H9 (cell line): ENCODE measurements at regions not wholly inside any gene's neighbourhood (a gene's known extent, or its start where the extent isn't known, plus 50 kb on each side); places are given as distances from the start of the nearest gene placed in this dataset.

Source experiments
- DNase-seq: peaks from one replicate; pipeline ENCODE4 v3.0.0-alpha.2; 2017
- H2AFZ ChIP-seq: one replicate; pipeline ENCODE4 v1.6.1; 2013; ENCODE audit warnings: mild to moderate bottlenecking, low read length, control low read depth, moderate library complexity
- H2AK5ac ChIP-seq: 2 replicates; pipeline ENCODE4 v1.6.1; 2013; ENCODE audit warnings: low read length, control low read depth, mixed read lengths; ENCODE audit not compliant: insufficient read length
- H2BK120ac ChIP-seq: one replicate; pipeline ENCODE4 v1.6.1; 2013; ENCODE audit warnings: low read depth, mild to moderate bottlenecking, low read length, control low read depth, inconsistent platforms; ENCODE audit not compliant: poor library complexity, severe bottlenecking
- H2BK12ac ChIP-seq: 2 replicates; pipeline ENCODE4 v1.6.1; 2013; ENCODE audit warnings: low read length, control low read depth, mixed read lengths, low read depth; ENCODE audit not compliant: insufficient read length
- H2BK15ac ChIP-seq: 2 replicates; pipeline ENCODE4 v1.6.1; 2013; ENCODE audit warnings: low read depth, low read length, control low read depth
- H2BK20ac ChIP-seq: one replicate; pipeline ENCODE4 v1.6.1; 2013; ENCODE audit warnings: low read depth, mild to moderate bottlenecking, low read length, control low read depth, inconsistent platforms; ENCODE audit not compliant: poor library complexity, severe bottlenecking
- H2BK5ac ChIP-seq: 2 replicates; pipeline ENCODE4 v1.6.1; 2013; ENCODE audit warnings: low read length, control low read depth, mixed read lengths; ENCODE audit not compliant: insufficient read length
- H3K14ac ChIP-seq: 2 replicates; pipeline ENCODE4 v1.6.1; 2013; ENCODE audit warnings: low read length, control low read depth; ENCODE audit not compliant: insufficient read depth
- H3K18ac ChIP-seq: 2 replicates; pipeline ENCODE4 v1.6.1; 2013; ENCODE audit warnings: low read depth, mild to moderate bottlenecking, mixed read lengths, low read length, control low read depth; ENCODE audit not compliant: insufficient read length
- H3K23ac ChIP-seq: 2 replicates; pipeline ENCODE4 v1.6.1; 2013; ENCODE audit warnings: low read length, control low read depth, mixed read lengths, low read depth; ENCODE audit not compliant: insufficient read length
- H3K23me2 ChIP-seq: 2 replicates; pipeline ENCODE4 v1.6.1; 2013; ENCODE audit warnings: low read depth, mild to moderate bottlenecking, mixed read lengths, low read length, control low read depth; ENCODE audit not compliant: insufficient read length, poor library complexity, severe bottlenecking
- H3K27ac ChIP-seq: 2 replicates; pipeline ENCODE4 v1.5.1; 2013; ENCODE audit warnings: low read length, control low read depth, mixed read lengths, low read depth; ENCODE audit not compliant: insufficient read length
- H3K27me3 ChIP-seq: 2 replicates; pipeline ENCODE4 v1.6.1; 2013; ENCODE audit warnings: low read length, control low read depth, inconsistent platforms; ENCODE audit not compliant: insufficient read depth
- H3K4ac ChIP-seq: 2 replicates; pipeline ENCODE4 v1.6.1; 2013; ENCODE audit warnings: low read depth, mild to moderate bottlenecking, control low read depth, inconsistent platforms, low read length, moderate library complexity
- H3K4me1 ChIP-seq: 2 replicates; pipeline ENCODE4 v1.6.1; 2013; ENCODE audit warnings: low read length, control low read depth, inconsistent platforms; ENCODE audit not compliant: insufficient read depth
- H3K4me2 ChIP-seq: 2 replicates; pipeline ENCODE4 v1.6.1; 2013; ENCODE audit warnings: low read length, control low read depth, mixed read lengths; ENCODE audit not compliant: insufficient read length, insufficient read depth
- H3K56ac ChIP-seq: 2 replicates; pipeline ENCODE4 v1.6.1; 2013; ENCODE audit warnings: low read depth, mild to moderate bottlenecking, mixed read lengths, low read length, control low read depth; ENCODE audit not compliant: insufficient read length
- H3K79me1 ChIP-seq: 2 replicates; pipeline ENCODE4 v1.6.1; 2013; ENCODE audit warnings: low read depth, mild to moderate bottlenecking, moderate library complexity, low read length, control low read depth, inconsistent platforms; ENCODE audit not compliant: insufficient read depth, poor library complexity, severe bottlenecking
- H3K79me2 ChIP-seq: 2 replicates; pipeline ENCODE4 v1.6.1; 2013; ENCODE audit warnings: low read length, control low read depth, inconsistent platforms; ENCODE audit not compliant: insufficient read depth
- H3K9ac ChIP-seq: 2 replicates; pipeline ENCODE4 v1.6.1; 2013; ENCODE audit warnings: low read length, control low read depth, mixed read lengths; ENCODE audit not compliant: insufficient read length; ENCODE audit errors: extremely low read depth
- H3K9me3 ChIP-seq: one replicate; pipeline ENCODE4 v1.6.1; 2013; ENCODE audit warnings: low read depth, low read length, inconsistent platforms; ENCODE audit not compliant: control insufficient read depth
- H3T11ph ChIP-seq: one replicate; pipeline ENCODE4 v1.6.1; 2013; ENCODE audit warnings: mild to moderate bottlenecking, low read length, control low read depth, inconsistent platforms
- H4K20me1 ChIP-seq: one replicate; pipeline ENCODE4 v1.6.1; 2013; ENCODE audit not compliant: control insufficient read depth, insufficient read length, insufficient read depth
- H4K5ac ChIP-seq: 2 replicates; pipeline ENCODE4 v1.6.1; 2013; ENCODE audit warnings: low read depth, mild to moderate bottlenecking, mixed read lengths, low read length, control low read depth; ENCODE audit not compliant: insufficient read length
- H4K8ac ChIP-seq: replicated peaks from 2 replicates; pipeline ENCODE4 v1.6.1; 2013; ENCODE audit warnings: low read length, control low read depth, mixed read lengths, low read depth; ENCODE audit not compliant: insufficient read length
- H4K91ac ChIP-seq: 2 replicates; pipeline ENCODE4 v1.6.1; 2013; ENCODE audit warnings: low read depth, mild to moderate bottlenecking, moderate library complexity, mixed read lengths, low read length, control low read depth; ENCODE audit not compliant: insufficient read length
- H3K27ac Mint-ChIP-seq, 3 experiments: 2 replicates in 2 of 3; 3 replicates in 1 of 3; pipeline ENCODE4 v1.8.0; 2020 to 2021; ENCODE audit warnings: mixed read lengths in 3 of 3, mild to moderate bottlenecking in 1 of 3, moderate library complexity in 1 of 3
- H3K27me3 Mint-ChIP-seq: 2 replicates; pipeline ENCODE4 v1.8.0; 2021; ENCODE audit warnings: low read depth, mild to moderate bottlenecking, moderate library complexity, mixed read lengths
- H3K36me3 Mint-ChIP-seq, 3 experiments: 2 replicates in 2 of 3; 3 replicates in 1 of 3; pipeline ENCODE4 v1.8.0; 2020 to 2021; ENCODE audit warnings: low read depth in 3 of 3, mixed read lengths in 3 of 3; ENCODE audit not compliant: insufficient read depth in 1 of 3
- H3K4me1 Mint-ChIP-seq, 2 experiments: 2 replicates each; pipeline ENCODE4 v1.8.0; 2020; ENCODE audit warnings: mixed read lengths in 2 of 2
- H3K4me3 Mint-ChIP-seq, 2 experiments: 2 replicates in 1 of 2; 3 replicates in 1 of 2; pipeline ENCODE4 v1.8.0; 2020 to 2021; ENCODE audit warnings: mild to moderate bottlenecking in 2 of 2, mixed read lengths in 2 of 2, moderate library complexity in 1 of 2
- H3K9me3 Mint-ChIP-seq, 2 experiments: 2 replicates in 1 of 2; 3 replicates in 1 of 2; pipeline ENCODE4 v1.8.0; 2020; ENCODE audit warnings: mild to moderate bottlenecking in 2 of 2, mixed read lengths in 2 of 2, moderate library complexity in 1 of 2
- WGBS: extraction: QIAGEN DNeasy Blood & Tissue Kit; methylation state at CpG from one replicate; pipeline ENCODE4 v1.1.7; 2013; ENCODE audit warnings: missing lambda C conversion rate, low lambda C conversion rate, mixed read lengths; ENCODE audit not compliant: insufficient read length; ENCODE audit errors: extremely low coverage; 5-methylcytosine and 5-hydroxymethylcytosine counted together
- TF ChIP-seq, protein P1 (sequence below): fragments of 200-600 bp; sonication (generic); conservative IDR thresholded peaks from 3 replicates; pipeline ENCODE4 v1.8.0; 2021; ENCODE audit warnings: antibody characterized with exemption, mild to moderate bottlenecking

DNA sequence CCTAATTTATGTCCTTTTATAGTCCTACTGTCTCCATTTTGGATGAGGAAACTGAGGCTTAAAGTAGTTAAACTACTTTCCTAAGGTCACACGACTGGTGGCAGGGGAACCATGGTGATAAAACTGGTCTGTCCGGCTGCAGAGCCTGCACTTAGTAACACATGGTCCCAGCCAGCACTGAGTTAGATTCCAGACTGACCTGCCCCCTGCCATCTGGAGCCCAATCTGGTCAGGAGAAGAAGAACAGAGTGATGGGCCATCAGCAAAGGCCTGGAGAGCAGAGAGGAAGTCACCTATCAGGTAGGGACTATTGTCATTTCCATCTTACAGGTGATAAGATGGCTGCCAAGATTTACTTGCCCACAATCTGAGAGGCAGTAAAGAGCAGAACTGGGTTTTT lies 86.6 kb upstream of the SLC25A48 start:
- H3K9me3 ChIP-seq, result peaks cover 10% of the 10 kb centered on the region
- no peaks in the 10 kb centered on the region for H3K27me3 ChIP-seq
- Mint-ChIP-seq H3K27me3 (no peaks in the 10 kb centered on the region; the same call in 1 of the 2 replicates), H3K9me3 (peaks cover 29 to 30% of the 10 kb centered on the region in 2 experiments), H3K4me3 (no peak overlapping the region), H3K27ac (no peak overlapping the region), H3K4me1 (no peaks in the 10 kb centered on the region), H3K36me3 (peaks cover 9 to 26% (median 13%) of the 10 kb centered on the region in 3 experiments; a peak in 6 of 7 replicates)
- H4K20me1 ChIP-seq, result no peaks in the 10 kb centered on the region
- H2AFZ ChIP-seq, result no peak overlapping the region
- no peaks in the 10 kb centered on the region for H3K79me2 ChIP-seq
- no peak overlapping the region for H3K18ac ChIP-seq
- no peak overlapping the region for H3K23ac ChIP-seq
- no peak overlapping the region for H3K4ac ChIP-seq
- no CpG with 5 or more reads among the region's 2 CpGs for WGBS
- H3K56ac ChIP-seq, result no peak overlapping the region
- H3K9ac ChIP-seq, result no peak overlapping the region
- no peak overlapping the region for H4K91ac ChIP-seq
- no peak overlapping the region for H2BK5ac ChIP-seq
- H2BK120ac ChIP-seq, result no peak overlapping the region
- H2AK5ac ChIP-seq, result no peak overlapping the region
- no peak for DNase-seq
- no peak overlapping the region for H4K5ac ChIP-seq
- H3K14ac ChIP-seq, result no peak overlapping the region
- no peak overlapping the region for H2BK12ac ChIP-seq
- no peak overlapping the region for H3K27ac ChIP-seq
- no peak overlapping the region for H2BK15ac ChIP-seq
- no peaks in the 10 kb centered on the region for H3K4me1 ChIP-seq
- no peak overlapping the region for H2BK20ac ChIP-seq
- no peak overlapping the region for H4K8ac ChIP-seq
- no peak overlapping the region for H3K4me2 ChIP-seq
- no peak overlapping the region for H3T11ph ChIP-seq
- no peaks in the 10 kb centered on the region for H3K79me1 ChIP-seq
- H3K23me2 ChIP-seq, result no peaks in the 10 kb centered on the region
- TF ChIP-seq, protein P1, sequence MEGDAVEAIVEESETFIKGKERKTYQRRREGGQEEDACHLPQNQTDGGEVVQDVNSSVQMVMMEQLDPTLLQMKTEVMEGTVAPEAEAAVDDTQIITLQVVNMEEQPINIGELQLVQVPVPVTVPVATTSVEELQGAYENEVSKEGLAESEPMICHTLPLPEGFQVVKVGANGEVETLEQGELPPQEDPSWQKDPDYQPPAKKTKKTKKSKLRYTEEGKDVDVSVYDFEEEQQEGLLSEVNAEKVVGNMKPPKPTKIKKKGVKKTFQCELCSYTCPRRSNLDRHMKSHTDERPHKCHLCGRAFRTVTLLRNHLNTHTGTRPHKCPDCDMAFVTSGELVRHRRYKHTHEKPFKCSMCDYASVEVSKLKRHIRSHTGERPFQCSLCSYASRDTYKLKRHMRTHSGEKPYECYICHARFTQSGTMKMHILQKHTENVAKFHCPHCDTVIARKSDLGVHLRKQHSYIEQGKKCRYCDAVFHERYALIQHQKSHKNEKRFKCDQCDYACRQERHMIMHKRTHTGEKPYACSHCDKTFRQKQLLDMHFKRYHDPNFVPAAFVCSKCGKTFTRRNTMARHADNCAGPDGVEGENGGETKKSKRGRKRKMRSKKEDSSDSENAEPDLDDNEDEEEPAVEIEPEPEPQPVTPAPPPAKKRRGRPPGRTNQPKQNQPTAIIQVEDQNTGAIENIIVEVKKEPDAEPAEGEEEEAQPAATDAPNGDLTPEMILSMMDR, result no peak
